ENCODE measurements at regions not wholly inside any gene's neighbourhood (a gene's known extent, or its start where the extent isn't known, plus 50 kb on each side); places are given as distances from the start of the nearest gene placed in this dataset.

GRCh38 chr5:125049721-125050702, 303.6 kb upstream of the ZNF608 start:
- H3K4me3 ChIP-seq (ENCODE audit: control insufficient read depth, low read depth, low read length), result no peak overlapping the region
- TF ChIP-seq, protein P1, sequence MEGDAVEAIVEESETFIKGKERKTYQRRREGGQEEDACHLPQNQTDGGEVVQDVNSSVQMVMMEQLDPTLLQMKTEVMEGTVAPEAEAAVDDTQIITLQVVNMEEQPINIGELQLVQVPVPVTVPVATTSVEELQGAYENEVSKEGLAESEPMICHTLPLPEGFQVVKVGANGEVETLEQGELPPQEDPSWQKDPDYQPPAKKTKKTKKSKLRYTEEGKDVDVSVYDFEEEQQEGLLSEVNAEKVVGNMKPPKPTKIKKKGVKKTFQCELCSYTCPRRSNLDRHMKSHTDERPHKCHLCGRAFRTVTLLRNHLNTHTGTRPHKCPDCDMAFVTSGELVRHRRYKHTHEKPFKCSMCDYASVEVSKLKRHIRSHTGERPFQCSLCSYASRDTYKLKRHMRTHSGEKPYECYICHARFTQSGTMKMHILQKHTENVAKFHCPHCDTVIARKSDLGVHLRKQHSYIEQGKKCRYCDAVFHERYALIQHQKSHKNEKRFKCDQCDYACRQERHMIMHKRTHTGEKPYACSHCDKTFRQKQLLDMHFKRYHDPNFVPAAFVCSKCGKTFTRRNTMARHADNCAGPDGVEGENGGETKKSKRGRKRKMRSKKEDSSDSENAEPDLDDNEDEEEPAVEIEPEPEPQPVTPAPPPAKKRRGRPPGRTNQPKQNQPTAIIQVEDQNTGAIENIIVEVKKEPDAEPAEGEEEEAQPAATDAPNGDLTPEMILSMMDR (conservative IDR thresholded peaks at IDR 0.05; ENCODE audit: control insufficient read depth, insufficient read depth, low read depth, low read length), result no peak
- no peak for DNase-seq (ENCODE audit: low read depth)

DNA sequence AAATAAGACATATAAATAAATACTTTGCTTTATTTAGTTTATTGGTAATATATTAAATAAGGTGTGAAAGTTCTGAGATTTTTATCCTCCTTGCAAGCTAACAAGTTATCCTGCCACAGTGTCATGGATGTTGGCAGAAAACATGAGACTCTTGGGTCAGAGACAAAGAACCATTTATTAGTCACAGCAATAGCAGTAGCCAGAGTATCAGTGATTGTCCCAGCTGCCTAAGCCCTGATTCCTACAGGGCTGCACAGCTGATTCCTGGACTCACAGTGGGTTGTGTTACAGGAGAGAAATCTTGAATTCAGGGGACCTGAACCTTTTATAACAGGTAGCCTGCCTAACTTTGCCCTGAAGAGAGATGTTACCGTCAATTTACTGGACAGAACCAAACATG, 304.5 kb upstream of the ZNF608 start:
- H3K4me3 ChIP-seq (ENCODE audit: control insufficient read depth, low read depth, low read length), result no peak overlapping the region
- DNase-seq (ENCODE audit: low read depth), result no peak
- TF ChIP-seq, protein P1 (conservative IDR thresholded peaks at IDR 0.05; ENCODE audit: control insufficient read depth, insufficient read depth, low read depth, low read length), result no peak

DNA sequence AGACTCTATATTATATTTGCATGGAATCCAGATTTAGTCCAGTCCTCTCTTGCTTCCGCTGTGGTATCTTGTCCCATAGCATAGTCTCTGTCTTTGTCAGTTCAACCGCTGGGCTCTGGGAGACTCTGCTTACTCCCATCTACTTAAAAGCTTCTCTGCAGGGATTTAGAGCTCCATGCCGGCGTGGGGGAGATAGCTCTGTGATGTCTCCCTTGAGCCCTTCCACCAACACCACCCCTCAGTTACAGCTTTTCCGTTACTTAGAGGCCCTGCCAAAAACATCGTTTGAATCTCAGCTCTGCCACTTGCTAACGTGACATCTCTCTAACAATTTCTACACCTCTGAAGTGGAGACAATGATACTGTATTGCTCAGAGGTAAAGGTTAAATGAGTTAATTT, 306.1 kb upstream of the ZNF608 start:
- TF ChIP-seq, protein P1 (conservative IDR thresholded peaks at IDR 0.05; ENCODE audit: control insufficient read depth, insufficient read depth, low read depth, low read length), result no peak
- DNase-seq (ENCODE audit: low read depth), result no peak
- H3K4me3 ChIP-seq (ENCODE audit: control insufficient read depth, low read depth, low read length), result no peak overlapping the region

GRCh38 chr5:125053179-125053578, 306.7 kb upstream of the ZNF608 start:
- no peak overlapping the region for H3K4me3 ChIP-seq (ENCODE audit: control insufficient read depth, low read depth, low read length)
- DNase-seq (ENCODE audit: low read depth), result no peak
- TF ChIP-seq, protein P1 (conservative IDR thresholded peaks at IDR 0.05; ENCODE audit: control insufficient read depth, insufficient read depth, low read depth, low read length), result no peak

DNA sequence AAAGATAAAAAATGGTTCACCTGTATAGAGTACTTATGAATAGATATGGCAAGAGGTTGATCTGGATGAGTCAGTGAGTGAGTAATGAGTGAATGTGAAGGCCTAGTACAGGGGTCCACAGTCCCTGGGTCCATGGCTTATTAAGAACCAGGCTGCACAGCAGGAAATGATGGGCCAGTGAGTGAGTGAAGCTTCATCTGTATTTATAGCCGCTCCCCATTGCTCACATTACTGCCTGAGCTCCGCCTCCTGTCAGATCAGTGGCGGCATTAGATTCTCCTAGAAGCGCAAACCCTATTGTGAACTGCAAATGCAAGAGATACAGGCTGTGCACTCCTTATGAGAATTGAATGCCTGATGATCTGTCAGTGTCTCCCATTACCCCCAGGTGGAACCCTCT, 307.7 kb upstream of the ZNF608 start:
- H3K4me3 ChIP-seq (ENCODE audit: control insufficient read depth, low read depth, low read length), result no peak overlapping the region
- no peak for DNase-seq (ENCODE audit: low read depth)
- TF ChIP-seq, protein P1 (conservative IDR thresholded peaks at IDR 0.05; ENCODE audit: control insufficient read depth, insufficient read depth, low read depth, low read length), result no peak

- H3K4me3 ChIP-seq (ENCODE audit: control insufficient read depth, low read depth, low read length), result no peak overlapping the region
- TF ChIP-seq, protein P1 (conservative IDR thresholded peaks at IDR 0.05; ENCODE audit: control insufficient read depth, insufficient read depth, low read depth, low read length), result no peak
- no peak for DNase-seq (ENCODE audit: low read depth)
These were observed 310.4 kb upstream of the ZNF608 start for GRCh38 chr5:125056671-125057485.

All from fibroblast of mammary gland (primary cell).